ENCODE measurements at regions not wholly inside any gene's neighbourhood (a gene's known extent, or its start where the extent isn't known, plus 50 kb on each side); places are given as distances from the start of the nearest gene placed in this dataset.

GRCh38 chr2:217463402-217464075, 539.3 kb downstream of the TNS1 start:
- H3K27ac ChIP-seq (ENCODE audit: low read depth, low read length) = no peak overlapping the region
- H3K36me3 ChIP-seq (ENCODE audit: control insufficient read depth in 1 of 2, insufficient read depth in 2 of 2, low read length in 2 of 2) = no peaks in the 10 kb centered on the region
- H2BK120ac ChIP-seq (ENCODE audit: insufficient read depth, low read length, poor library complexity) = no peak overlapping the region
- H4K12ac ChIP-seq (ENCODE audit: low read depth, low read length) = no peak overlapping the region
- no peak overlapping the region for H3K14ac ChIP-seq (ENCODE audit: low read length)
- no peak overlapping the region for H2BK12ac ChIP-seq (ENCODE audit: low read length)
- H3K9ac ChIP-seq (ENCODE audit: low read length) = no peak overlapping the region
- peaks cover 0 to 2% of the 10 kb centered on the region in 2 experiments for H3K4me1 ChIP-seq (ENCODE audit: control insufficient read depth in 1 of 2, insufficient read depth in 2 of 2, low read length in 2 of 2)
- no peaks in the 10 kb centered on the region for H3K27me3 ChIP-seq (ENCODE audit: insufficient read depth, low read length)
- no peak overlapping the region for H3K4me3 ChIP-seq (ENCODE audit: low read depth, low read length)
- no peaks in the 10 kb centered on the region for H3K9me3 ChIP-seq (ENCODE audit: insufficient read depth, low read depth, low read length)
- H3K4me2 ChIP-seq (ENCODE audit: low read length) = no peak overlapping the region
- H2AK5ac ChIP-seq (ENCODE audit: low read length) = no peak overlapping the region
- no peak overlapping the region for H3K4ac ChIP-seq (ENCODE audit: low read depth, low read length)
- no peak overlapping the region for H3K18ac ChIP-seq (ENCODE audit: low read length)
- no peak overlapping the region for H4K91ac ChIP-seq (ENCODE audit: low read depth, low read length)
- no peak overlapping the region for H2AFZ ChIP-seq (ENCODE audit: insufficient read depth, low read length, poor library complexity)
- no peak overlapping the region for H3K23ac ChIP-seq (ENCODE audit: low read length)
- WGBS (ENCODE audit: extremely low coverage, insufficient coverage, insufficient read length) = no CpG with 5 or more reads among the region's 2 CpGs
- H4K8ac ChIP-seq (ENCODE audit: low read depth, low read length) = no peak overlapping the region
- H2BK5ac ChIP-seq (ENCODE audit: low read depth, low read length, poor library complexity) = no peak overlapping the region
- no peaks in the 10 kb centered on the region for H3K79me1 ChIP-seq (ENCODE audit: low read length)
- no peak for DNase-seq
- H3K79me2 ChIP-seq (ENCODE audit: control insufficient read depth, insufficient read depth, low read length, poor library complexity) = no peaks in the 10 kb centered on the region

GRCh38 chr2:217462121-217462520, 540.7 kb downstream of the TNS1 start:
- Histone ChIP-seq H4K91ac (ENCODE audit: low read depth, low read length) (no peak overlapping the region), H2AFZ (ENCODE audit: insufficient read depth, low read length, poor library complexity) (no peak overlapping the region), H3K27me3 (ENCODE audit: insufficient read depth, low read length) (no peaks in the 10 kb centered on the region), H3K27ac (ENCODE audit: low read depth, low read length) (no peak overlapping the region), H4K8ac (ENCODE audit: low read depth, low read length) (no peak overlapping the region), H3K4me1 (ENCODE audit: control insufficient read depth in 1 of 2, insufficient read depth in 2 of 2, low read length in 2 of 2) (peaks cover 0 to 2% of the 10 kb centered on the region in 2 experiments), H3K4me2 (ENCODE audit: low read length) (no peak overlapping the region), H3K14ac (ENCODE audit: low read length) (no peak overlapping the region), H2BK5ac (ENCODE audit: low read depth, low read length, poor library complexity) (no peak overlapping the region), H2AK5ac (ENCODE audit: low read length) (no peak overlapping the region), H4K12ac (ENCODE audit: low read depth, low read length) (no peak overlapping the region), H3K4me3 (ENCODE audit: low read depth, low read length) (no peak overlapping the region), H2BK120ac (ENCODE audit: insufficient read depth, low read length, poor library complexity) (no peak overlapping the region), H3K18ac (ENCODE audit: low read length) (no peak overlapping the region), H3K79me2 (ENCODE audit: control insufficient read depth, insufficient read depth, low read length, poor library complexity) (no peaks in the 10 kb centered on the region), H3K79me1 (ENCODE audit: low read length) (no peaks in the 10 kb centered on the region), H3K23ac (ENCODE audit: low read length) (no peak overlapping the region), H3K4ac (ENCODE audit: low read depth, low read length) (no peak overlapping the region), H3K9ac (ENCODE audit: low read length) (no peak overlapping the region), H2BK12ac (ENCODE audit: low read length) (no peak overlapping the region), H3K36me3 (ENCODE audit: control insufficient read depth in 1 of 2, insufficient read depth in 2 of 2, low read length in 2 of 2) (no peaks in the 10 kb centered on the region), H3K9me3 (ENCODE audit: insufficient read depth, low read depth, low read length) (no peaks in the 10 kb centered on the region)
- no CpG with 5 or more reads among the region's 2 CpGs for WGBS (ENCODE audit: extremely low coverage, insufficient coverage, insufficient read length)
- no peak for DNase-seq

- no peak overlapping the region for H3K18ac ChIP-seq (ENCODE audit: low read length)
- H3K79me1 ChIP-seq (ENCODE audit: low read length) = no peaks in the 10 kb centered on the region
- H2AFZ ChIP-seq (ENCODE audit: insufficient read depth, low read length, poor library complexity) = no peak overlapping the region
- H3K9me3 ChIP-seq (ENCODE audit: insufficient read depth, low read depth, low read length) = no peaks in the 10 kb centered on the region
- no peak overlapping the region for H3K4me2 ChIP-seq (ENCODE audit: low read length)
- H2AK5ac ChIP-seq (ENCODE audit: low read length) = no peak overlapping the region
- peaks cover 0 to under 1% of the 10 kb centered on the region in 2 experiments for H3K4me1 ChIP-seq (ENCODE audit: control insufficient read depth in 1 of 2, insufficient read depth in 2 of 2, low read length in 2 of 2)
- no peak overlapping the region for H2BK120ac ChIP-seq (ENCODE audit: insufficient read depth, low read length, poor library complexity)
- H3K27ac ChIP-seq (ENCODE audit: low read depth, low read length) = no peak overlapping the region
- no peaks in the 10 kb centered on the region for H3K79me2 ChIP-seq (ENCODE audit: control insufficient read depth, insufficient read depth, low read length, poor library complexity)
- DNase-seq = no peak
- no peak overlapping the region for H4K91ac ChIP-seq (ENCODE audit: low read depth, low read length)
- H4K12ac ChIP-seq (ENCODE audit: low read depth, low read length) = no peak overlapping the region
- no peak overlapping the region for H3K4ac ChIP-seq (ENCODE audit: low read depth, low read length)
- no CpG with 5 or more reads among the region's 4 CpGs for WGBS (ENCODE audit: extremely low coverage, insufficient coverage, insufficient read length)
- no peak overlapping the region for H3K9ac ChIP-seq (ENCODE audit: low read length)
- no peak overlapping the region for H3K4me3 ChIP-seq (ENCODE audit: low read depth, low read length)
- H3K27me3 ChIP-seq (ENCODE audit: insufficient read depth, low read length) = no peaks in the 10 kb centered on the region
- no peaks in the 10 kb centered on the region for H3K36me3 ChIP-seq (ENCODE audit: control insufficient read depth in 1 of 2, insufficient read depth in 2 of 2, low read length in 2 of 2)
- no peak overlapping the region for H4K8ac ChIP-seq (ENCODE audit: low read depth, low read length)
- no peak overlapping the region for H3K23ac ChIP-seq (ENCODE audit: low read length)
- H2BK12ac ChIP-seq (ENCODE audit: low read length) = no peak overlapping the region
- no peak overlapping the region for H2BK5ac ChIP-seq (ENCODE audit: low read depth, low read length, poor library complexity)
- no peak overlapping the region for H3K14ac ChIP-seq (ENCODE audit: low read length)
Measured at GRCh38 chr2:217461674-217462073, 541.1 kb downstream of the TNS1 start.

- Histone ChIP-seq H3K18ac (ENCODE audit: low read length) (no peak overlapping the region), H3K9me3 (ENCODE audit: insufficient read depth, low read depth, low read length) (no peaks in the 10 kb centered on the region), H3K14ac (ENCODE audit: low read length) (no peak overlapping the region), H3K27ac (ENCODE audit: low read depth, low read length) (no peak overlapping the region), H3K4me3 (ENCODE audit: low read depth, low read length) (no peak overlapping the region), H2BK120ac (ENCODE audit: insufficient read depth, low read length, poor library complexity) (no peak overlapping the region), H2BK5ac (ENCODE audit: low read depth, low read length, poor library complexity) (no peak overlapping the region), H4K12ac (ENCODE audit: low read depth, low read length) (no peak overlapping the region), H2AK5ac (ENCODE audit: low read length) (no peak overlapping the region), H3K27me3 (ENCODE audit: insufficient read depth, low read length) (no peaks in the 10 kb centered on the region), H3K4ac (ENCODE audit: low read depth, low read length) (no peak overlapping the region), H3K79me2 (ENCODE audit: control insufficient read depth, insufficient read depth, low read length, poor library complexity) (no peaks in the 10 kb centered on the region), H3K23ac (ENCODE audit: low read length) (no peak overlapping the region), H3K36me3 (ENCODE audit: control insufficient read depth in 1 of 2, insufficient read depth in 2 of 2, low read length in 2 of 2) (no peaks in the 10 kb centered on the region), H3K4me2 (ENCODE audit: low read length) (no peak overlapping the region), H2AFZ (ENCODE audit: insufficient read depth, low read length, poor library complexity) (no peak overlapping the region), H4K91ac (ENCODE audit: low read depth, low read length) (no peak overlapping the region), H3K79me1 (ENCODE audit: low read length) (no peaks in the 10 kb centered on the region), H4K8ac (ENCODE audit: low read depth, low read length) (no peak overlapping the region), H2BK12ac (ENCODE audit: low read length) (no peak overlapping the region), H3K4me1 (ENCODE audit: control insufficient read depth in 1 of 2, insufficient read depth in 2 of 2, low read length in 2 of 2) (no peaks in the 10 kb centered on the region), H3K9ac (ENCODE audit: low read length) (no peak overlapping the region)
- DNase-seq = no peak
- no CpG with 5 or more reads among the region's 5 CpGs for WGBS (ENCODE audit: extremely low coverage, insufficient coverage, insufficient read length)
Measured at GRCh38 chr2:217459680-217460405, 543.0 kb downstream of the TNS1 start.
